Tibial nerve (tissue), 3 donors: ENCODE measurements at regions not wholly inside any gene's neighbourhood (a gene's known extent, or its start where the extent isn't known, plus 50 kb on each side); places are given as distances from the start of the nearest gene placed in this dataset.

ENCODE experiments used
- POLR2A ChIP-seq, 2 donors: fragments of 450-650 bp; IDR thresholded peaks; one replicate each; pipeline ENCODE4 v1.6.1; 2017; ENCODE audit warnings: antibody characterized with exemption in 2 of 2, mild to moderate bottlenecking in 2 of 2, moderate library complexity in 2 of 2
- TF ChIP-seq, protein P1 (sequence below), 5 experiments: fragments of 200-600 bp in 3 of 5; fragments of 450-650 bp in 2 of 5; sonication (generic) in 3 of 5; IDR thresholded peaks; one replicate each; pipeline ENCODE4 v1.5.1; 2016 to 2019; ENCODE audit warnings: antibody characterized with exemption in 5 of 5, mild to moderate bottlenecking in 3 of 5, moderate library complexity in 2 of 5

DNA sequence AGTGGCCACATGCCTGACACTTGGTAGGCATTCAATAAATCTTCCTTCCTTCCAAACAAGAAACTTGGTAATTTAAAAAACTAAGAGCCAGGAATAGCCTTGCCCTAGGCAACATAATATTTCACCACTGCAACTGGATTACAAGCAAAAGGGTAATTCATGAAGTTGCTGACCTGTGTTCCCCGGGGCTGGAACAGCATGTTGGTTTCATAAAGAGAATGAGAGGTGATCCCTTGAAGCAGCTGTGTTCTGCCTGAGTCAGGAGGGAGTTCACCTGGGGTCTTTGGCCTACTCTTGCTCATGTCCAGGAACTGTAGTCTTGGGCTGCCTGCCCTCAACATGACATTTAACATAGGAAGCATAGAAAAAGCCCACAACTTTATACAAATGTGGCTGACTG lies 329.0 kb upstream of the DAB1 start:
- TF ChIP-seq, protein P1, sequence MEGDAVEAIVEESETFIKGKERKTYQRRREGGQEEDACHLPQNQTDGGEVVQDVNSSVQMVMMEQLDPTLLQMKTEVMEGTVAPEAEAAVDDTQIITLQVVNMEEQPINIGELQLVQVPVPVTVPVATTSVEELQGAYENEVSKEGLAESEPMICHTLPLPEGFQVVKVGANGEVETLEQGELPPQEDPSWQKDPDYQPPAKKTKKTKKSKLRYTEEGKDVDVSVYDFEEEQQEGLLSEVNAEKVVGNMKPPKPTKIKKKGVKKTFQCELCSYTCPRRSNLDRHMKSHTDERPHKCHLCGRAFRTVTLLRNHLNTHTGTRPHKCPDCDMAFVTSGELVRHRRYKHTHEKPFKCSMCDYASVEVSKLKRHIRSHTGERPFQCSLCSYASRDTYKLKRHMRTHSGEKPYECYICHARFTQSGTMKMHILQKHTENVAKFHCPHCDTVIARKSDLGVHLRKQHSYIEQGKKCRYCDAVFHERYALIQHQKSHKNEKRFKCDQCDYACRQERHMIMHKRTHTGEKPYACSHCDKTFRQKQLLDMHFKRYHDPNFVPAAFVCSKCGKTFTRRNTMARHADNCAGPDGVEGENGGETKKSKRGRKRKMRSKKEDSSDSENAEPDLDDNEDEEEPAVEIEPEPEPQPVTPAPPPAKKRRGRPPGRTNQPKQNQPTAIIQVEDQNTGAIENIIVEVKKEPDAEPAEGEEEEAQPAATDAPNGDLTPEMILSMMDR (IDR thresholded peaks at IDR 0.05): no peak
- TF ChIP-seq POLR2A (IDR thresholded peaks at IDR 0.05): no peak
